ENCODE measurements at regions not wholly inside any gene's neighbourhood (a gene's known extent, or its start where the extent isn't known, plus 50 kb on each side); places are given as distances from the start of the nearest gene placed in this dataset.

DNA sequence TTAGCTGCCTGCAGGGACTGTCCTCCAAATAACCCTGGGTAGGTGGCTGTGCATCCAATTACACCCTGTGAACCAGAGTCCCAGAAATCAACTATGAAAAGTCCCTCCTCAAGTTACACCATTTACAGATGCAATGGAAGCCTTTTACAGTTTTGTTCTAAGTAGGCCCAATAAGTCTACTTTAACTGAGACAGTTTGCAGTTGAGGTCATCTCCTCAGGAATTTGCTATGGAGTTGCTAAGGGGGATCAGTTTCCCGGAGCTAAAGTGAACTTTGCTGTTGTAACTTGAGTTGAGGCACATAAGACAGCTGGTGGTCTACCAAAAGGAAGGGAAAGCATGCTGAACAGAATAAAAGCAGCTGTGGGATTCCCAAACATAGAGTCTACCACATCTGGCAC, 121.6 kb upstream of the STK26 start:
- H3K27ac Mint-ChIP-seq = no peak overlapping the region
- DNase-seq = no peak
- no peaks in the 10 kb centered on the region for H3K9me3 Mint-ChIP-seq
- no peaks in the 10 kb centered on the region for H3K36me3 Mint-ChIP-seq (ENCODE audit: low read depth)
- intact Hi-C loops (cut with micrococcal nuclease) = no loop called here
- no peaks in the 10 kb centered on the region for H3K4me1 Mint-ChIP-seq (ENCODE audit: low read depth)
- no peaks in the 10 kb centered on the region for H3K27me3 Mint-ChIP-seq (ENCODE audit: low read depth)
- no peak overlapping the region for H3K4me3 Mint-ChIP-seq
- CTCF ChIA-PET = interaction anchor here (1.0 kb wide), 1 partner anchor 74 kb away, joined by 3 read pairs; no protein-coding TSS in a partner anchor

DNA sequence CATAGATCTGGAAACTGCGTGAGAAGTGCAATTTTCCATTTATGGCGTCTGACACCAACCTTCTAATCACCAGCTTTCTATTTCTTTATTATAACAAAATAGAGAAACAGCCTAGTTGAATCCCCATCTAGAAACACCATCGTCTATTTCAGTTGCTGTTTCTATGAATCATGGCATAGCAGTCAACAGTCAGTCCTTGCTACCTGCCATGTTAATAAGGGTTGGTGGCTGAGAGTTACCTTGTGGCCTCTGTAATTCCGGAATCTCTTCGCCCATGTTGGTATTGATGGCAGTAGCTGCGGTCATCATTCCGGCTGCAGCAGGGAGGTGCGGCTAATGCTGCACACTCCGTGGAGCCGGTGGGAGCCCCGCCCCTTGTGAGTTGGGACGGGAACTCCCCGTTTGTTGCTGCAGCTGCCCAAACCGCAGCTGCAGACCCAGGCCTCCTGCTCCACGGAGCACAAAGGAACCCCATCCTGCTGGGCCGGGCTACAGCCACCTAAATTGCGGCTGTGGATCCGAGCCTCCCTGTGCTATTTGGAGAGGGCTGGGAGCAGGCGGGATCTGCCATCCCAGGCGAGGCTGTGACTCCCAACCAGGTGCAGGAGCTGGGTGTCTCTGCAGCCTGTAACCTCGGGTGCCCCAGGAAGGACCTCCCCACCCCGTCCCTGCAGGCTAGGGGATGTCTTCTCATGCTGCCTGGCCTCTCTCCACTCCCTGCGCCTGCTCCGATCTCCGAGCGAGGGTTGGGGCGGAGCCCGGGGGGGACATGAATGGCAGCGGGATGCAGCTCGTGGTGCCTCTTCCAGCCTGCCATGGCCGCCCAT, 115.4 kb upstream of the STK26 start:
- intact Hi-C loops (cut with micrococcal nuclease) = no loop called here
- H3K36me3 Mint-ChIP-seq (ENCODE audit: low read depth) = no peaks in the 10 kb centered on the region
- CTCF ChIA-PET = no interaction called here

DNA sequence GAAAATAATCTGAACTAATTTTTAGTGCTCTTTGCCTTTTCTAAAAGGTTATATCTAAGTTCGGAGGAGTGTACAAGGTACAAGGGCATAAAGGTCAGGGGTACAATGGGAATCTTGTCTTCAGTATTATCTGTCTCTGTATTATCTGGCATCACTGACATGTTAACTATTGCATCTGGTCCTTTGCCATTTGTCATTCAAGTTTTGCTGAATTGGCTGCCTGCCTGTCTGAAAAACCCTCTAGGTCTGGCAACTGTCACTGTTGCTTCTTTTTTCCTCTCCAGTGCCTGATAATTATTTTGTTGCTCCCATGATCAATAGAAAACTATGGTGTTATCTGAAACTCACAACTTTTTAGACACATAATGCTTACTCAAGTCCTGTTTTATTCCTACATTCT, 112.5 kb upstream of the STK26 start:
- Mint-ChIP-seq H3K4me1 (ENCODE audit: low read depth) (no peaks in the 10 kb centered on the region), H3K27ac (no peak overlapping the region), H3K9me3 (no peaks in the 10 kb centered on the region), H3K4me3 (no peak overlapping the region), H3K36me3 (ENCODE audit: low read depth) (no peaks in the 10 kb centered on the region), H3K27me3 (ENCODE audit: low read depth) (no peaks in the 10 kb centered on the region)
- CTCF ChIA-PET = no interaction called here
- no peak for DNase-seq
- intact Hi-C loops (cut with micrococcal nuclease) = no loop called here

More for the DNA sequence above, 115.4 kb upstream of the STK26 start:
- H3K27me3 Mint-ChIP-seq (ENCODE audit: low read depth) = no peaks in the 10 kb centered on the region
- H3K4me3 Mint-ChIP-seq = no peak overlapping the region
- DNase-seq = no peak
- no peaks in the 10 kb centered on the region for H3K4me1 Mint-ChIP-seq (ENCODE audit: low read depth)
- no peaks in the 10 kb centered on the region for H3K9me3 Mint-ChIP-seq
- no peak overlapping the region for H3K27ac Mint-ChIP-seq

DNA sequence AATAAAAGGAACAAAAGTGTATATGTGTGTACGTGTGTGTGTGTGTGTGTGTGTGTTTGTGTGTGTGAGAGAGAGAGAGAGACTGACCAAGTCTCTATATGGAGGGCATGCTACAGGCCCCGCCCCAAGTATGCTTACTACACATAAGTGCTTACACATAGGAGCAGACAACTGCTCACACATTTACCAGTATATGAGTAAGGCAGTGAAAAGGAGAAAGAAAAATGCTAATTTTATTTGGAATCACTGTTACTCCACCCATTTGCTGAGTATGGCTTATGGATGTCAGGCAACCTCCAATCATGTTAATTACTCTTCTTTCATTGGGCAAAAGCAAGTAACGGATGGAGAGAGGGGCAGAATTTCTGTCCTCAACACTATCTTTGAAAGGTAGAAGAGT, 107.6 kb upstream of the STK26 start:
- Mint-ChIP-seq H3K27ac (no peak overlapping the region), H3K36me3 (ENCODE audit: low read depth) (no peaks in the 10 kb centered on the region), H3K4me3 (no peak overlapping the region), H3K27me3 (ENCODE audit: low read depth) (no peaks in the 10 kb centered on the region), H3K9me3 (no peaks in the 10 kb centered on the region), H3K4me1 (ENCODE audit: low read depth) (no peaks in the 10 kb centered on the region)
- no peak for DNase-seq
- CTCF ChIA-PET = interaction anchor here (0.7 kb wide), 1 partner anchor 471 kb away, joined by 4 read pairs; no protein-coding TSS in a partner anchor
- intact Hi-C loops (cut with micrococcal nuclease) = no loop called here

DNA sequence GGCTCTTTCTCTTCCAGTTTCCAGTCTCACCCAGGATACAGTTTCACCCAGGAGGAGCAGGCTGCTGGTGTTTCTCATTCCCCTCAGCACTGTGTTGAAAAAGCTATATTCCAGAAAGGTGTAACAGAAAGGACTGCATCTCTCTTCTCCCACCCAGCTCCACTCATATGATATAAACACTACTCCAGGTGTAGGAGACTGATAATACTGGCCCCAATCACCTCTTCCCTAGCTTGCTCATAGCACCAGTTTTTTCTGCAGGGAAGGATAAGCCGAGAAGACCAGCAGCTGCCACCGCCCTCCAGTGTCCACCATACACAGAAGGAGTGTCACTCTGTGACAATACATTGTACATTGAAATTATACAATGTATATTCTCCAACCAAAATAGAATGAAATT, 105.5 kb upstream of the STK26 start:
- Mint-ChIP-seq H3K27ac (no peak overlapping the region), H3K27me3 (ENCODE audit: low read depth) (no peaks in the 10 kb centered on the region), H3K4me1 (ENCODE audit: low read depth) (no peaks in the 10 kb centered on the region), H3K36me3 (ENCODE audit: low read depth) (no peaks in the 10 kb centered on the region), H3K4me3 (no peak overlapping the region), H3K9me3 (no peaks in the 10 kb centered on the region)
- CTCF ChIA-PET = no interaction called here
- intact Hi-C loops (cut with micrococcal nuclease) = no loop called here
- no peak for DNase-seq

DNA sequence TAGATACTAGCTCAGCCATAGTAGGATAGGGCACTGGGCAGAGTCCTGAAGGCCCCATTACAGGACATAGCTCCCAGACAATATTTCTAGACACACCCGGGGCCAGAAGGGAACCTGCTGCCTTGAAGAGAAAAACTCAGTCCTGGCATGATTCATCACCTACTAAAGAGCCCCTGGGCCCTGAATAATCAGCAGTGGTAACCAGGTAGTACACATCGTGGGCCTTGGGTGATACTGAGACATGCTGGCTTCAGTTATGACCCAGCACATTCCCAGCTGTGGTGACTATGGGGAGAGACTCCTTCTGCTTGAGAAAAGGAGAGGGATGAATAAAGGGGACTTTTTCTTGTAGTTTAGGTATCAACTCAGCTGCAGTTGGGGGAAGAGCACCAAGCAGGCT, 104.3 kb upstream of the STK26 start:
- no peaks in the 10 kb centered on the region for H3K27me3 Mint-ChIP-seq (ENCODE audit: low read depth)
- no peaks in the 10 kb centered on the region for H3K36me3 Mint-ChIP-seq (ENCODE audit: low read depth)
- intact Hi-C loops (cut with micrococcal nuclease) = no loop called here
- no peak overlapping the region for H3K4me3 Mint-ChIP-seq
- no peak overlapping the region for H3K27ac Mint-ChIP-seq
- H3K4me1 Mint-ChIP-seq (ENCODE audit: low read depth) = no peaks in the 10 kb centered on the region
- DNase-seq = peak; percentile 5
- CTCF ChIA-PET = no interaction called here
- H3K9me3 Mint-ChIP-seq = no peaks in the 10 kb centered on the region

DNA sequence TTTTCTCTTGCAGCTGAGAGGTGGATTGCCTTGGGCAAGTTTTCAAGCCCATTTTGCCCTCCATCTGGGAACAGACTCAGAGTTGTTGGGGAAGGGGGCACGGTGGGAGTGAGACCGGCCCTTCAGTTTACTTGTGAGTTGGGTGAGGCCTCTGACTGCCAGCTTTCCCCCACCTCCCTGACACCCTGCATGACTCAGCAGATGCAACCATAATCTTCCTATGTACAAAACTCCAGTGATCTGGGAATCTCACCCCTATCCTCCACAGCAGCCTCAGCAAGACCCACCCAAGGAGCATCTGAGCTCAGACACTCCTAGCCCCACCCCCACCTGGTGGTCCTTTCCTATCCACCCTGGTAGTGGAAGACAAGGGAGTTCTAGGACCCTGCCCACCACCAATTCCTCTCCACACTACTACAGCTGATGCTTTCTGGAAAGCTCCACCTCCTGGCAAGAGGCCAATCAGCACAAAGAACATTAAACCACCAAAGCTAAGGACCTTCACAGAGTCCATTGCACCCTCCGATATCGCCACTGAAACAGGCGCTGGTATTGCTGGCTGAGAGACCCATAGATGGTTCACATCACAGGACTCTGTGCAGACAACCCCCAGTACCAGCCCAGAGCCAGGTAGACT, 99.4 kb upstream of the STK26 start:
- Mint-ChIP-seq H3K27me3 (ENCODE audit: low read depth) (no peaks in the 10 kb centered on the region), H3K4me1 (ENCODE audit: low read depth) (no peaks in the 10 kb centered on the region), H3K27ac (no peak overlapping the region), H3K4me3 (no peak overlapping the region), H3K9me3 (no peaks in the 10 kb centered on the region), H3K36me3 (ENCODE audit: low read depth) (no peaks in the 10 kb centered on the region)
- intact Hi-C loops (cut with micrococcal nuclease) = no loop called here
- CTCF ChIA-PET = no interaction called here
- no peak for DNase-seq

DNA sequence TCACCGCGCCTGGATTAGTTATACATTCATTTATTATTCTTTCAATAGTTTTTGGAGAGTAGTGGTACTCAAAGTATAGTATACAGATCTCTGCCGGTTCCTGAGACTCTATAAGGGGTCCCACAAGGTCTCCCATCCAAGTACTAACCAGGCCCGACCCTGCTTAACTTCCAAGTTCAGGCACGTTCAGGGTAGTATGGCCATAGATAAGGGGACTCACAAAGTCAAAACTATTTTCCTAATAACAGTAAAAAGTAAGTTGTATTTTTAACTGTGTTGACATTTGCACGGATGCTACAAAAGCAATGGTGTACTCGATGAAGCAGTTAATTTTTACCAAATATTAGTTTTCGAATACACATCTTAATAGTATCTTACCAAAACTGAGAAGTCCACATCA, 84.4 kb upstream of the STK26 start:
- Mint-ChIP-seq H3K9me3 (no peaks in the 10 kb centered on the region), H3K4me1 (ENCODE audit: low read depth) (no peaks in the 10 kb centered on the region), H3K27ac (no peak overlapping the region), H3K4me3 (no peak overlapping the region), H3K36me3 (ENCODE audit: low read depth) (no peaks in the 10 kb centered on the region), H3K27me3 (ENCODE audit: low read depth) (no peaks in the 10 kb centered on the region)
- intact Hi-C loops (cut with micrococcal nuclease) = no loop called here
- DNase-seq = no peak
- CTCF ChIA-PET = no interaction called here

DNA sequence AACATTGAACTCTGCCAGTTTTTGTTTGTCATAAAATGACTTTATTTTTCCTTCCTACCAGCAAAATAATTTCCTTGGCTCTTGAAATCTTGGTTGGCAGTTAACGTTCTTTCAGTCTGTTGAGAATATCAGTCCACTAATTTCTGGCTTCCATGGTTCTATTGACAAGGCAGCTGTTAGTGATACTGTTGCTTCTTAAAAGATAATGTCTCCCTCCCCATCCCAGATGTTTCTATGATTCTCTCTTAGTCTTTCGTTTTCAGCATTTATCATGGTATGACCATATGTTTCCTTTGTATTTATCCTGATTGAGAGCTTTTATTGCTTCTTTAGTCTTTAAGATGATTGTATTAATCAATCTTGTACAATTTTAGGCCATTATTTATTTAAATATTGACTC, 81.1 kb upstream of the STK26 start:
- Mint-ChIP-seq H3K9me3 (no peaks in the 10 kb centered on the region), H3K4me3 (no peak overlapping the region), H3K27ac (no peak overlapping the region), H3K4me1 (ENCODE audit: low read depth) (peaks cover 9% of the 10 kb centered on the region), H3K36me3 (ENCODE audit: low read depth) (no peaks in the 10 kb centered on the region), H3K27me3 (ENCODE audit: low read depth) (no peaks in the 10 kb centered on the region)
- DNase-seq = no peak
- intact Hi-C loops (cut with micrococcal nuclease) = no loop called here
- CTCF ChIA-PET = no interaction called here

DNA sequence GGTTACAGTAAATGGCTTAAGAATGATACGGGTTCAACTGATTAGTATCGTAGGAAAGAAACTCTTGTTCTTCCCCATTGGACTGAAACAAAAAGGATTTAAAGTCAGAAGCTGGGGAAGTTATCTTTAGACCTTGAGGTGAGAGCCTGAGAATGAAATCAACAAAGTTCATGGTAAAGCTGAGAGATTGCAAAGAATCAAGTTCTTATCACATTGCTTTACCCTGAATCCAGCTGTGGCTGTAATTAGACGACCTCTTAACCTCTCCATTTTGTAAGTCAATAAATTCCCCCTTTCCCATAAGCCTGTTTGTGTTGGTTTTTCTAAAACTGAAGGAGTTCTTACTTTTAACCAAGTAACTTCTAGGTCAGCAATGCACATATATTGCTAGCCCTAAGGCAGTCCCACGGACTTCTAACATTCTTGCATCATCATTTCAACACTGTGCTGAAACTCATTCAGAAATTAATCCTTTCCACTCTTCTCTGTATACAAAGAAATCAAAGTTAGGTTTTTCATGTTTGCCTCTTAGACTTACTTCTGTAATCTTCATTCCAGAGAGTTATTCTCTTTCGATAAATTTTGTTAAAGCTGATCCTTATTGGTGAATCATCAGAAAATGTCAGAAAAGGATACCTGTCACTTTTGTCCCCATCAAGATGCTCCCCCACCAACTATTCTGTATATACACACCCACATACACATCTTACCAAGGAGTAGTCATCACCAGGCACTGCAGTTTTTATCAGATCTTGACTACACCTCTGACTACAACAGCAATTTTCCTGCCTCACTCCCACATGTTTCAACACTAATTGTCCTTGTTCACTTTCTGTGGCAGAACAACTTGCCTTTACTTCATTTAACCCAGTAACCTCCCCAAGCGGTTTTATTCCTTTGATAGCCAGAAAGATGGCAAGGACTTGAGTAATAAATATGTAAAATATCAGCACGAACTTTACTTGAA, 77.9 kb upstream of the STK26 start:
- CTCF ChIA-PET = no interaction called here
- Mint-ChIP-seq H3K4me3 (no peak overlapping the region), H3K9me3 (no peaks in the 10 kb centered on the region), H3K27ac (no peak overlapping the region), H3K27me3 (ENCODE audit: low read depth) (no peaks in the 10 kb centered on the region), H3K4me1 (ENCODE audit: low read depth) (peaks cover 9% of the 10 kb centered on the region), H3K36me3 (ENCODE audit: low read depth) (no peaks in the 10 kb centered on the region)
- no peak for DNase-seq
- intact Hi-C loops (cut with micrococcal nuclease) = no loop called here

DNA sequence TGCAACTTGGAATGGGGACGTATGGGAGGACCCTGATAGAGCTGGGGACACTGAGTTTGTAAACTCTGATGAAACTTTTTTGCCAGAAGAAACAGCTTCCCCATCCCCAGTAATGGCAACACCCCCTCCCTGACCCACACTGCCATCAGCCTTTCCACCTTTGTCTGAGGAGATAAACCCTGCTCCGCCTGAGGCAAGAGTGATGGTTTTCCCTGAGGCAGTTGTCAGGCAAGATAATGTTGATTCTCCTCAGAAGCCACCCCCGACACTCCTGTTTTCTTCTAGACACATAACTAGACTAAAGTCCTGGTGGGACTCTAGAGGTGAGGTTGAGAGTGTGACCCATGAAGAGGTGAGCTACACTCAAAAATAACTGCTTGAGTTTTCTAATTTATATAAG, 71.9 kb upstream of the STK26 start:
- CTCF ChIA-PET = interaction anchor here (0.7 kb wide), 1 partner anchor 29 kb away, joined by 3 read pairs; no protein-coding TSS in a partner anchor
- Mint-ChIP-seq H3K4me1 (ENCODE audit: low read depth) (peaks cover 9% of the 10 kb centered on the region), H3K36me3 (ENCODE audit: low read depth) (no peaks in the 10 kb centered on the region), H3K27ac (no peak overlapping the region), H3K27me3 (ENCODE audit: low read depth) (no peaks in the 10 kb centered on the region), H3K4me3 (no peak overlapping the region), H3K9me3 (no peaks in the 10 kb centered on the region)
- no peak for DNase-seq
- intact Hi-C loops (cut with micrococcal nuclease) = no loop called here

DNA sequence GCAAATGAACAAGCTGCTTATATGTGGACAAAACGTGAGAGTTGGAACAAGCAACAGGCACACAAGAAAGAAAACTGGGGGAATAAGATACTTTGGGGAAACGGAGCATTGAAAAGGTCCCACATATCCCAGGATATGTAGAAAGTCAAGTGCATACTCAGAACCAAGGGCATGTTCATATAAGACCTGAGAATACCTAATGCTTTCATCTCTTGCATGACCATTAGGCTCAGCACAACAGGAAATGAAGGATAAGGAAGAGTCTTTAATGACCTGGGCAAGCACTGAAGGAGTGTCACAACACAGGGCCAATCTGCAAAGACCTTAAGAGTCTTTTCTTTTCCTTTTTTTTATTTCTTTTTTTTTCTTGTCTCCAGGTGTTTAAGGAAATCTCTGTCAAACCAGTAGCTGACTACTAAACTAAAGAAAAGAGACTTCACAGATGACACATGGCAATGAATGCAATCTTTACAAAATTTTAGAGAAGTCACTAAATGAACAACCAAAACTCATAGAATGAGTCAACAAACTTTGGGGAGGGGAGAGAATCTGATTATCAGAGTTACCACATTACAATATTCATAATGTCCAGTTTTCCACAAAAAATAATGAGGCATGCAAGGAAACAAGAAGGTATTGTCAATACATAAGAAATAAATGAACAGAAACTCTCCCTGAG, 67.9 kb upstream of the STK26 start:
- CTCF ChIA-PET = no interaction called here
- Mint-ChIP-seq H3K4me3 (no peak overlapping the region), H3K36me3 (ENCODE audit: low read depth) (no peaks in the 10 kb centered on the region), H3K27me3 (ENCODE audit: low read depth) (no peaks in the 10 kb centered on the region), H3K4me1 (ENCODE audit: low read depth) (peaks cover 9% of the 10 kb centered on the region), H3K9me3 (no peaks in the 10 kb centered on the region), H3K27ac (no peak overlapping the region)
- DNase-seq = no peak
- intact Hi-C loops (cut with micrococcal nuclease) = loop anchor here (2.0 kb wide), 1 partner anchor 32 kb away; no protein-coding TSS in a partner anchor
